Endothelial cell of umbilical vein (primary cell): ENCODE measurements at regions not wholly inside any gene's neighbourhood (a gene's known extent, or its start where the extent isn't known, plus 50 kb on each side); places are given as distances from the start of the nearest gene placed in this dataset.

Experiments
- BruUV-seq: library from RNA; stranded (reverse); fragments of 400-500 nt; replicated peaks from 2 replicates; lab custom pipeline; 2021; lab: Mats Ljungman, UMichigan
- CTCF ChIA-PET: fragments of 300-600, 350-600 bp; sonication (Branson Sonifier 250); formaldehyde crosslinking; loops from one replicate; lab custom pipeline; 2021; ENCODE audit warnings: antibody characterized with exemption, inconsistent platforms; lab: Charles Lee
- POLR2A ChIA-PET: fragments of 300-600, 350-600 bp; sonication (Branson Sonifier 250); formaldehyde crosslinking; loops from one replicate; lab custom pipeline; 2021; ENCODE audit warnings: antibody characterized with exemption, inconsistent platforms; lab: Charles Lee
- DNase-seq: peaks from one replicate; pipeline ENCODE4 v3.0.0-alpha.2; 2011; ENCODE audit warnings: low read depth, low spot score
- FAIRE-seq: peaks from 2 replicates; lab custom pipeline; 2011; peaks lifted over from hg19 to GRCh38; lab: Jason Lieb, UNC
- H2AFZ ChIP-seq: 2 replicates; pipeline ENCODE4 v1.6.0; 2012; ENCODE audit warnings: low read depth, low read length, control low read depth, inconsistent platforms
- H3K27ac ChIP-seq: 2 replicates; pipeline ENCODE4 v1.5.1; 2011; ENCODE audit warnings: low read depth, mild to moderate bottlenecking, control low read depth, low read length, moderate library complexity; ENCODE audit not compliant: insufficient read depth
- H3K27me3 ChIP-seq, 2 experiments: 2 replicates each; pipeline versions ENCODE4 v1.6.0 to v1.6.1; 2011; ENCODE audit warnings: low read length in 2 of 2, mixed read lengths in 1 of 2; ENCODE audit not compliant: control insufficient read depth in 2 of 2, insufficient read depth in 2 of 2
- H3K36me3 ChIP-seq, 2 experiments: 2 replicates in 1 of 2; 3 replicates in 1 of 2; pipeline ENCODE4 v1.5.1; 2011; ENCODE audit warnings: low read length in 2 of 2, mild to moderate bottlenecking in 1 of 2, moderate library complexity in 1 of 2; ENCODE audit not compliant: control insufficient read depth in 2 of 2, insufficient read depth in 2 of 2; ENCODE audit errors: extremely low read depth in 1 of 2
- H3K4me1 ChIP-seq: 3 replicates; pipeline ENCODE4 v1.5.1; 2011; ENCODE audit warnings: mild to moderate bottlenecking, low read length; ENCODE audit not compliant: control insufficient read depth, insufficient read depth; ENCODE audit errors: extremely low read depth
- H3K4me2 ChIP-seq: 2 replicates; pipeline ENCODE4 v1.6.1; 2011; ENCODE audit warnings: low read length, control low read depth, mixed read lengths; ENCODE audit not compliant: insufficient read depth
- H3K4me3 ChIP-seq, 3 experiments: fragments of 200-600 bp in 1 of 3; sonication (generic), shearing (Covaris generic) in 1 of 3; replicated peaks in 1 of 3; 2 replicates each; pipeline ENCODE4 v1.5.1; 2011 to 2016; ENCODE audit warnings: control low read depth in 3 of 3, low read length in 3 of 3, mild to moderate bottlenecking in 2 of 3, inconsistent platforms in 1 of 3, low read depth in 1 of 3, moderate library complexity in 1 of 3; ENCODE audit not compliant: insufficient read depth in 1 of 3
- H3K79me2 ChIP-seq: 2 replicates; pipeline ENCODE4 v1.6.0; 2012; ENCODE audit warnings: low read length, inconsistent platforms; ENCODE audit not compliant: control insufficient read depth, insufficient read depth
- H3K9ac ChIP-seq: replicated peaks from 2 replicates; pipeline ENCODE3; 2011; ENCODE audit warnings: low read length, control low read depth; ENCODE audit not compliant: insufficient read depth; ENCODE audit errors: extremely low read depth
- H3K9me1 ChIP-seq: replicated peaks from 3 replicates; pipeline ENCODE4 v1.6.0; 2011; ENCODE audit warnings: mild to moderate bottlenecking, low read length; ENCODE audit not compliant: control insufficient read depth, insufficient read depth; ENCODE audit errors: extremely low read depth
- H3K9me3 ChIP-seq: replicated peaks from 2 replicates; pipeline ENCODE4 v1.5.1; 2012; ENCODE audit warnings: low read length, inconsistent platforms; ENCODE audit not compliant: control insufficient read depth, insufficient read depth
- H4K20me1 ChIP-seq: replicated peaks from 2 replicates; pipeline ENCODE3; 2011; ENCODE audit warnings: mild to moderate bottlenecking, low read length; ENCODE audit not compliant: control insufficient read depth, insufficient read depth; ENCODE audit errors: extremely low read depth
- CTCF ChIP-seq, 2 donors: IDR thresholded peaks; 1 replicate in 1 of 2; 2 replicates in 1 of 2; pipeline ENCODE4 v1.5.1; 2011; ENCODE audit warnings: low read length in 2 of 2, mild to moderate bottlenecking in 2 of 2, moderate library complexity in 2 of 2, control low read depth in 1 of 2, inconsistent platforms in 1 of 2, low read depth in 1 of 2; ENCODE audit not compliant: insufficient read depth in 1 of 2; ENCODE audit errors: extremely low read depth in 1 of 2
- EZH2 ChIP-seq: IDR thresholded peaks from 2 replicates; pipeline ENCODE4 v1.6.1; 2012; ENCODE audit warnings: borderline replicate concordance, low read depth, mild to moderate bottlenecking, moderate library complexity, low read length, inconsistent platforms; ENCODE audit not compliant: severe bottlenecking
- FOS ChIP-seq: IDR thresholded peaks from 2 replicates; pipeline ENCODE4 v1.6.1; 2011; ENCODE audit warnings: mild to moderate bottlenecking, low read length, moderate library complexity, borderline replicate concordance; ENCODE audit not compliant: insufficient read depth
- GATA2 ChIP-seq: IDR thresholded peaks from 2 replicates; pipeline ENCODE4 v1.7.0; 2011; ENCODE audit warnings: low read depth, mild to moderate bottlenecking, moderate library complexity, mixed read lengths, low read length; ENCODE audit not compliant: insufficient read length, insufficient read depth
- JUN ChIP-seq: IDR thresholded peaks from 2 replicates; pipeline ENCODE4 v1.6.1; 2011; ENCODE audit warnings: borderline replicate concordance, low read depth; ENCODE audit not compliant: insufficient read length, insufficient read depth
- MAX ChIP-seq: IDR thresholded peaks from 2 replicates; pipeline ENCODE4 v1.6.1; 2011; ENCODE audit not compliant: insufficient read depth, insufficient read length
- MYC ChIP-seq: IDR thresholded peaks from one replicate; pipeline ENCODE4 v1.6.1; 2011; ENCODE audit warnings: mild to moderate bottlenecking, low read depth, low read length
- POLR2A ChIP-seq: IDR thresholded peaks from 2 replicates; pipeline ENCODE4 v1.6.1; 2012; ENCODE audit warnings: low read depth, mild to moderate bottlenecking, control low read depth, low read length
- POLR2AphosphoS5 ChIP-seq: IDR thresholded peaks from 2 replicates; pipeline ENCODE4 v1.6.1; 2012; ENCODE audit warnings: low read depth, mild to moderate bottlenecking, control low read depth, low read length, moderate library complexity; ENCODE audit not compliant: insufficient read depth
- dilution Hi-C: fragments of 300-500 bp; cut with MboI; formaldehyde crosslinking; loops from one replicate; pipeline ENCODE4 v1.15.0; 2019; ENCODE audit warnings: low sequenced_read_pairs; ENCODE audit not compliant: extremely low pct_ligation_motif_present
- intact Hi-C: fragments of 100-400 bp; cut with micrococcal nuclease; formaldehyde crosslinking; loops from one replicate; pipeline ENCODE4 v1.10.0; 2022

- dilution Hi-C loops, result no loop called here
- Histone ChIP-seq H3K9me1 (no peaks in the 10 kb centered on the region), H2AFZ (no peak overlapping the region), H3K9me3 (no peaks in the 10 kb centered on the region), H3K9ac (no peak overlapping the region), H3K4me1 (no peaks in the 10 kb centered on the region), H3K27ac (no peak overlapping the region), H3K27me3 (no peaks in the 10 kb centered on the region), H3K36me3 (no peaks in the 10 kb centered on the region), H3K79me2 (no peaks in the 10 kb centered on the region), H3K4me2 (no peak overlapping the region), H4K20me1 (no peaks in the 10 kb centered on the region), H3K4me3 (no peak overlapping the region)
- DNase-seq (no peak), FAIRE-seq (no peak)
- TF ChIP-seq CTCF (IDR thresholded peaks at IDR 0.05; ENCODE audit: extremely low read depth in 1 of 2, insufficient read depth in 1 of 2, low read depth in 1 of 2, low read length in 2 of 2), result no peak
- TF ChIP-seq MYC, result no peak
- TF ChIP-seq FOS, result no peak
- TF ChIP-seq JUN, result no peak
- TF ChIP-seq POLR2AphosphoS5, result no peak
- no peak for TF ChIP-seq GATA2
- TF ChIP-seq POLR2A, result no peak
- TF ChIP-seq EZH2, result no peak
- TF ChIP-seq MAX, result no peak
- CTCF ChIA-PET, result no interaction called here
- intact Hi-C loops, result no loop called here
- no TSS peak for BruUV-seq
- POLR2A ChIA-PET, result no interaction called here
Observed at GRCh38 chr2:8484502-8485283, 197.2 kb upstream of the ID2 start.
